SIG-M5 treated with dmso at 0.1 percent for 504 hours (cell line): ENCODE measurements at regions not wholly inside any gene's neighbourhood (a gene's known extent, or its start where the extent isn't known, plus 50 kb on each side); places are given as distances from the start of the nearest gene placed in this dataset.
"Not testable (repeated sequence)": the region's sequence is repeated elsewhere in the genome, so short reads cannot be mapped to it uniquely, and the experiment has no call there.

Source experiments
- DNase-seq: peaks from one replicate; lab custom pipeline; 2025; ENCODE audit not compliant: unreplicated experiment; lab: John Stamatoyannopoulos, UW

- DNase-seq = no peak
These were observed 169.4 kb upstream of the ANKRD55 start for GRCh38 chr5:56402266-56403220.

DNA sequence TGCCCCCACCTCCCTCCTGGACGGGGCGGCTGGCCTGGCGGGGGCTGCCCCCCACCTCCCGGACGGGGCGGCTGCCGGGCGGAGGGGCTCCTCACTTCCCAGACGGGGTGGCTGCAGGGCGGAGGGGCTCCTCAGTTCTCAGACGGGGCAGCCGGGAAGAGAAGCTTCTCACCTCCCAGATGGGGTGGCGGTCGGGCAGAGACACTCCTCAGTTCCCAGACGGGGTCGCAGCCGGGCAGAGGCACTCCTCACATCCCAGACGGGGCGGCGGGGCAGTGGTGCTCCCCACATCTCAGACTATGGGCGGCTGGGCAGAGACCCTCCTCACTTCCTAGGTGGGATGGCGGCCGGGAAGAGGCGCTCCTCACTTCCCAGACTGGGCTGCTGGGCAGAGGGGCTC, 164.7 kb upstream of the ANKRD55 start:
- not testable (repeated sequence) for DNase-seq

- no peak for DNase-seq
These were observed 163.5 kb upstream of the ANKRD55 start for GRCh38 chr5:56396634-56397033.

GRCh38 chr5:56389261-56389660, 156.1 kb upstream of the ANKRD55 start:
- no peak for DNase-seq

DNA sequence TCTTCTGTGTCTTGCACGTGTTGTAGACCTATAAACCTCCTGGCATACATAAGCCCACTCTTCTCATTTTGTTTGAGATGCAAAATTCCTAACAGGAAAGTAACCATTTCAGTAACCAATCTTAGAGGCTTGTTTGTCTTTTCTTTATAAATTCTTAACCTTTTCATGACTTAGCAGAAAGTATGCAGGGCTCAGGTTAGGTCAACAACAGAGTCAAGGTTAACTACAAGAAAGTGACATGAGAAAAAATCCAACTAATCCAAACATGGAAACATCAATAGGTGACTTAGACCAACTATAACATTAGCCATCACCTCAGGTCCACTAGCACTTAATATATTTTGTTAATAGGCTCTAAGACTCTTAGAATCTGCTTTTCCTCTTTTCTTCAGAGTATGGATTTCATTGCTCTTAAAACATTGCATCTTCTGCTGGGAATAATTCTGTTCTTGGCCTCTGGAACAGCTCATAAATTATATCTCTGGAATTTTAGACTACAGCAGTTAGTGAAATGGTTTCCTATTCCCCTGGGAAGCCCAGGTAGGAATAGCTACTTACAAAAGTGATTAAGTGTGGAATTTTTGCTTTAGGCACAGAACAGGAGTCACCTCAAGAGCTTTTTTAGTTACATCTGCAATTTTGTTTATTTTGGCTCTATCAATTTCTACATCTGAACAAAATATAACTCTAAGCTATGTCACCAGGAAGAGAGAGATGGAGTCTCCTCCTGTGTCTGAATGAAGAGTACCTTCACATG, 155.3 kb upstream of the ANKRD55 start:
- no peak for DNase-seq

GRCh38 chr5:56386046-56386445, 152.9 kb upstream of the ANKRD55 start:
- peak; percentile 61 for DNase-seq

GRCh38 chr5:56384186-56384585, 151.1 kb upstream of the ANKRD55 start:
- no peak for DNase-seq

GRCh38 chr5:56383761-56384160, 150.6 kb upstream of the ANKRD55 start:
- no peak for DNase-seq

GRCh38 chr5:56382896-56383295, 149.8 kb upstream of the ANKRD55 start:
- no peak for DNase-seq

- no peak for DNase-seq
These were observed 144.4 kb upstream of the ANKRD55 start for GRCh38 chr5:56377573-56377972.

- no peak for DNase-seq
These were observed 143.0 kb upstream of the ANKRD55 start for GRCh38 chr5:56376128-56376527.

GRCh38 chr5:56375011-56375410, 141.9 kb upstream of the ANKRD55 start:
- no peak for DNase-seq

- DNase-seq = not testable (repeated sequence)
These were observed 139.4 kb upstream of the ANKRD55 start for GRCh38 chr5:56372491-56372890.

DNA sequence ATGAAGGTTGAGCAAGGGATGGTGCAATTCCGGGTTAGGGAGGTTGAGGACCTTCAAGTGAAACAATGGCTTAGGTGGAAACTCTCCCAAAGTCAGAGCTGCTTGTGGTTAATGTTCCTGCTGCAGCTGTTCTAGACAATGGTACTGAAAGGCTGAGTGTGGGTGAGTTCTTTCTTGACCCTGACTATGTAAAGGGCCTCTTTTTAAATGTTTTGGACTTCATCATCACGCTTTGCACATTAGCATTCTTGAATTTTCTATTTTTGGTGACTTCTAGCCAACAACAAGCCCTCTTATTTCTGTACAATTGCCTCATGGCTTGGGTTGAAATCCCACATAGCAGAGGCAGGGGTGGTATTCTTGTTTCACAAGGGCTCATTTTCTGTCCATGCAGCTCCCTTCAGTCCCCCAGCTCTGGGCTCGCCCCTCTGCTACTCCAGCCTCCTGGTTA, 136.3 kb upstream of the ANKRD55 start:
- peak; percentile 50 for DNase-seq

DNA sequence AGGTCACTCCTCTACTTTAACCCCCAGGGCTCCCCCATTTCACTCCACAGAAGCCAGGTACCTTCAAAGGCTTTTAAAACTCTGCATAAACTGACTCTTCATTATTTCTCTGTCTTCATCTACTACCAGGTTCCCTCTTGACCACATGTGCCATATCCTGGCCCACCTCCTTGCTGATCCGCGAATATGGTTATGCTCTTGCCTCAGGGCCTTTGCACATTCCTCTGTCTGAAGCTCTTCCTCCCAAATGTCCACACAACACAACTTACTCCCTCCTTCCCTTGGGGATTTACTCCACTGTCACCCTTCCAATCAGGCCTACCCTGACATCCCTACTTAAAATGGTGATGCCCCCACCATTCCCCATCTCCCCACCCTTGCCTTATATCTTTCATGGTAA, 134.6 kb upstream of the ANKRD55 start:
- DNase-seq = no peak

DNA sequence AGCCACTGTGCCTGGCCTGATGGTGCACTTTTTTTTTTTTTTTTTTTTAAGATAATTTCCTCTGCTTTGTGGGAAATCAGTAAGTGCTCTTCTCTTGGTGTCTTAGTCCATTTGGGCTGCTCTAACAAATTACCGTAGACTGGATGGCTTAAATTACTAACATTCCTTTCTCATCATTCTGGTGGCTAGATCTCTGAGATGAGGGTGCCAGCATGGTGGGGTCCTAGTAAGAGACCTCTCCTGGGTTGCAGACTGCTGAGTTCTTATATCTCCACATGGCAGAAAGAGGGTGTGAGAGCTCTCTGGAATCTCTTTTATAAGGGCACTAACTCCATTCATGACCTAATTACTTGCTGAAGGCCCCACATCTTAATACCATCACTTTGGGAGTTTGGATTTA, 133.9 kb upstream of the ANKRD55 start:
- no peak for DNase-seq

DNA sequence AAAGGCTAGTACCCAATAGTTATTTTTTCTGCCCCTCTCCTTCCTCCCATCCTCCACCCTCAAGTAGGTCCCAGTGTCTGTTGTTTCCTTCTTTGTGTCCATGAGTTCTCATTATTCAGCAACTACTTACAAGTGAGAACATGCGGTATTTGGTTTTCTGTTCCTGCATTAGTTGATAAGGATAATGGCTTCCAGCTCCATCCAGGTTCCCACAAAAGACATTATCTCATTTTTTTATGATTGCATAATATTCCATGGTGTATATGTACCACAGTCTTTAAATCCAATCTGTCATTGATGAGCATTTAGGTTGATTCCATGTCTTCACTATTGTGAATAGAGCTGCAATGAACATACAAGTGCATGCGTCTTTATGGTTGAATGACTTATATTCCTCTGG, 128.3 kb upstream of the ANKRD55 start:
- DNase-seq = no peak

GRCh38 chr5:56360816-56361215, 127.7 kb upstream of the ANKRD55 start:
- DNase-seq = no peak

DNA sequence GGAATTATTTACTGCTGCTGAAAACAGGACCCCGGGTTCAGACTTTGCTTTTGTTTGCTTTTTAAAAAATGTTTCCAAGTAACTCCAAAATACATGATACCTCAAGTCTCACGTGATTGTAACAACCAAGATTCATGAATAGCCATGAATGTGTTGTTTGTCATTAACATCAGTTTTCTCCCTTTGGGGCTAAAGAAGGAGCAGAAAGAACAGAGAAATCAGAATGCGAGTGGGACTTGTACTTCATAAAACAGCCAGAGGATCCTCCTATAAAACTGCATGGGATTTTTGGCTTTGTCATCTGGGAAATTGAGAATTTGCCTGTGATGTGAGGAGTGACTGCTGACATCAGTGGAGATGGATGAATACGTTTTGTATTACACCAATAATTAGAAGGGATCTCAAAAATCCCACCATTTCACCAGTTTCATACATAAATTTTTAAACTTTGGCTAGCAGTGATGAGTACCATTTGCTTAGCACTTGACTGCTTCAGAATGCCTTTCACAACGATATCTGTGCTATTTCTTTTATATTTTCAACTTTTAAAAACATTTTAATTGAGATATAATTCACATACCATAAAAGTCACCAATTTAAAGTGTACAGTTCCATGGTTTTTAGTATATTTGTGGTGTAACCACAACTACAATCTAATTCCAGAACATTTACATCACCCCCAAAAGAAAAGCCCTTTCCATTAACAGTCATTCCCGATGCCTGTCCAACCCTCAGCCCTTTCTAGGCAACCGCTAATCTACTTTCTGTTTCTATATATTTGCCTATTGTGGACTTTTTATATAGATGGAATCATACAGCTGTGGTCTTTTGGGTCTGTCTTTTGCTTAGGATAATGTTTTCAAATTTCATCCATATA, 126.9 kb upstream of the ANKRD55 start:
- no peak for DNase-seq

DNA sequence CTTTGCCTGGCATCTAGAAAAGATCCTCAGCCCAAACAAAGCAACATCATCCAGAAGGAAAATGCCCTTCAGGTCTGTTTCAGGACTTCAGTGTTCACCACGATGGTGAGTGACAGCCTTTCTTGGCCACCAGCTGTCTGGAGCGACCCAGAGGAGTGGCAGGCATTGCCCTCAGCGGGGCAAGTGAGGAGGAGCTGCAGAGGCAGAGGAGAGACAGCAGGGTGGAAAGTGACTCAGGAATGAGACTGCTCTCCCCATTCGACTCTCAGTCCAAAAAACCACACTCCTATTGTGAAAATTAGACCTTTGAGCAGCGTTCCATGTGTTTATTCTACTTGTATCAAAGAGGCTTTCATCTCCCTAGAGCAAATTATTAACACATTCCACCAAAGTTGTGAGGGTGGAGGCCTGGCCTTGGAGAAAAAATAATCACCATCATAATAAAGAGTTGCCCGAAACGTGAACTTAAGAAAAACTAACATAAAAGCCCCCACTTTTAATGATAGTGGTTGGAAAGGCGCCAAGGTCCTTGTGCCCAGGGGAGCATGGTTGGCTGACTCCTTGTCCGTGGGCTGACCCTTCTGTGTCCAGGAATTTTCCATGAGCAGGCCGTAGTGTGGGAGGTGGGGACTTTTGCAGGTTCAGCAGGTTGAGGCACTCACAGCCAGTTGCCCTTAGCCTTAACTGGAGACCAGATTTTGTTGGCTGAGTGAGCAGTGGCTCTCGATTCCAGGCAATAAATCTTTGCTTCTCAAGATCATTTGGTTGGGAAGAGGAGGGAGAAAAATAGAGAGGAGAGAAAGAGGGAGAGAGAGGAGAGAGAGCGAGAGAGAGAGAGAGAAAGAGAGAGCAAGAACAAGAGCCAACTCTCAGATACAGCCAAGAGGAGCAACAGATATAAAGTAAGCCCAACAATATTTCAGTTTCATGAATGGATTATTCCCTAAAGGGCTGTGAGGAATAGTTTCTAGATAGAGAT, 125.9 kb upstream of the ANKRD55 start:
- DNase-seq = no peak
